Heart left ventricle (tissue), 16 donors: ENCODE measurements at regions not wholly inside any gene's neighbourhood (a gene's known extent, or its start where the extent isn't known, plus 50 kb on each side); places are given as distances from the start of the nearest gene placed in this dataset.

Source experiments
- ATAC-seq, 4 donors: fragments of 200-7000 bp; cut with Tn5 transposase; one replicate each; pipeline ENCODE4 v1.9.1; 2020 to 2022; ENCODE audit warnings: moderate library complexity in 4 of 4, mild to moderate bottlenecking in 3 of 4, moderate number of reproducible peaks in 1 of 4
- DNase-seq, 5 donors: peaks; one replicate each; pipeline ENCODE4 v3.0.0-alpha.2; 2020
- H3K27ac ChIP-seq, 12 donors: fragments of 200-600 bp; sonication (generic) in 4 of 12; one replicate each; pipeline versions ENCODE4 v1.5.0 to v1.8.0; 2016 to 2022; ENCODE audit warnings: mild to moderate bottlenecking in 2 of 12
- H3K27me3 ChIP-seq, 9 donors: fragments of 200-600 bp; sonication (generic) in 2 of 9; one replicate each; pipeline versions ENCODE4 v1.5.1 to v1.8.0; 2016 to 2022; ENCODE audit warnings: mild to moderate bottlenecking in 3 of 9
- H3K36me3 ChIP-seq, 9 donors: fragments of 200-600 bp; sonication (generic) in 2 of 9; one replicate each; pipeline versions ENCODE4 v1.5.0 to v1.8.0; 2018 to 2022; ENCODE audit warnings: mild to moderate bottlenecking in 2 of 9
- H3K4me1 ChIP-seq, 12 donors: fragments of 200-600 bp; sonication (generic) in 4 of 12; one replicate each; pipeline versions ENCODE4 v1.5.0 to v1.8.0; 2016 to 2022; ENCODE audit warnings: mild to moderate bottlenecking in 3 of 12
- H3K4me3 ChIP-seq, 12 donors: fragments of 200-600 bp; sonication (generic) in 4 of 12; one replicate each; pipeline versions ENCODE4 v1.5.0 to v1.8.0; 2017 to 2022; ENCODE audit warnings: mild to moderate bottlenecking in 9 of 12, moderate library complexity in 4 of 12
- H3K9me3 ChIP-seq, 12 donors: fragments of 200-600 bp; sonication (generic) in 4 of 12; one replicate each; pipeline versions ENCODE4 v1.5.0 to v1.8.0; 2016 to 2022; ENCODE audit warnings: mild to moderate bottlenecking in 1 of 12
- POLR2A ChIP-seq, 2 donors: fragments of 450-650 bp; IDR thresholded peaks; one replicate each; pipeline ENCODE4 v1.6.1; 2017; ENCODE audit warnings: antibody characterized with exemption in 2 of 2, mild to moderate bottlenecking in 2 of 2, moderate library complexity in 2 of 2
- WGBS, 4 donors: extraction: QIAGEN DNeasy Blood & Tissue Kit in 2 of 4; methylation state at CpG; one replicate each; pipeline versions ENCODE4 v1.1.5 to v1.1.7; 2013 to 2018; 5-methylcytosine and 5-hydroxymethylcytosine counted together
- intact Hi-C, 10 donors: fragments of 100-400 bp; cut with DNase I; formaldehyde crosslinking; loops; one replicate each; pipeline versions ENCODE4 v1.11.1 to v1.14.2; 2022
- TF ChIP-seq, protein P1 (sequence below), 12 donors: fragments of 200-600 bp; sonication (generic) in 4 of 12; IDR thresholded peaks; one replicate each; pipeline versions ENCODE4 v1.5.0 to v1.8.0; 2018 to 2022; ENCODE audit warnings: antibody characterized with exemption in 12 of 12, mild to moderate bottlenecking in 5 of 12
- donor health status: ischemic (EF 13 %, LVEDD 7.1; RV severe dilation, severe dysfunction).
- donor health status: healthy with polysubstance abuse.
- donor health status: DM: no; HTN: yes; CAD: no.
- donor health status: DM: no; HTN: no; CAD: no.
- donor health status: ischemic (EF 25% LVEDD 6.9; RV normal size, moderate dysfunction).
- donor health status: ischemic (EF 25% LVEDD 5.7; RV mildly dilated, moderate dysfunction).
- donor health status: healthy.
- donor health status: DM: yes; HTN: yes; CAD: no.
- donor health status: ischemic (EF 35%, LVEDD 5.7; RV mildly dilated, moderate dysfunction).
- donor health status: nonischemic (EF 11% LVEDD 7.7; RV severe dilation, severe dysfunction).
- donor health status: DM: yes; HTN: yes; CAD: no.
- donor health status: PGD.
- donor health status: ischemic (EF 29% LVEDD 5.4; RV normal size, mild dysfunction).
- donor health status: nonischemic (EF 23%, LVEDD 6.1; RV moderate dilation, normal function).

DNA sequence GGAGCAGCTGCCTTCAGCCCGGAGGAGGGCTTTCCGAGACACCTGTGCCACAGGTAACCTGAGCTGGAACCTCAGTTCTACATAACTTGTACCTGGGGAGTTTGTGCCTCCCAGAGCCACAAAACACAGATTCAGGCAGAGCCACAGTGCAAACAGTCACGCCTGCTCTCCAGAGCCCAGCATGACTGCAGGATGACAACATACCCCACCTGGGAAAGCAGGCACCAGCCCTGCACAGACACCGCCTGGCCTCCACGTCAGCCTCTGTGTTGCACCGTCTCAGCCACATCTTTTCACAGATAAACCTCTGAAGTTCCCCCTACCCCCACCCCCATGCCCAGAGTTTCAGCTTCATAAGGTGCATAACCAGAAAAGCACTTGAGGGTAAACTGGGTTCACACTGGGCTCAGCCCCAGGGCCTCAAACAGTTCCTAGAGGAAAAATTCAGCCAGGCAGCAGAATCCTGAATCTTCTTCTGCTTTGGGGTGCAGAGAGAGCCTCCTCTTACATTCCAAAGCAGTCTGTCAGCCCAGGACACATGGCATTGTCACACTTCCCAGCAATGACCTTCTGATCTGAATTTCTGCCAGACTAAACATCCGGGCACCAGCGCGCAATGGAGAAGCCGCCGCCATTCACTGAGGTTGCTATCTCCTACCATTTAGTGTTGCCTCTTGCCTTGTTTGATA lies 229.5 kb downstream of the TOMM20 start:
- Histone ChIP-seq H3K27me3 (no peaks in the 10 kb centered on the region), H3K4me3 (peak overlapping the region in 1 of 12 donors; percentile 20), H3K36me3 (no peaks in the 10 kb centered on the region), H3K27ac (peak overlapping the region; percentile 67 to 92 (median 83)), H3K9me3 (no peaks in the 10 kb centered on the region), H3K4me1 (peaks cover 3 to 45% (median 32%) of the 10 kb centered on the region in 12 donors)
- WGBS, 4 donors = 34 to 54% (median 40%) methylated on average over 11 of the region's 11 CpGs
- ATAC-seq = peak; percentile 57 to 79 (median 78)
- peak in 4 of 5 donors; percentile 57 to 76 (median 63) for DNase-seq
- intact Hi-C loops = loop anchor here in 2 of 10 donors (1.0 to 10.0 kb wide), 3 partner anchors 30 to 404 kb away; no protein-coding TSS in a partner anchor
- TF ChIP-seq, protein P1, sequence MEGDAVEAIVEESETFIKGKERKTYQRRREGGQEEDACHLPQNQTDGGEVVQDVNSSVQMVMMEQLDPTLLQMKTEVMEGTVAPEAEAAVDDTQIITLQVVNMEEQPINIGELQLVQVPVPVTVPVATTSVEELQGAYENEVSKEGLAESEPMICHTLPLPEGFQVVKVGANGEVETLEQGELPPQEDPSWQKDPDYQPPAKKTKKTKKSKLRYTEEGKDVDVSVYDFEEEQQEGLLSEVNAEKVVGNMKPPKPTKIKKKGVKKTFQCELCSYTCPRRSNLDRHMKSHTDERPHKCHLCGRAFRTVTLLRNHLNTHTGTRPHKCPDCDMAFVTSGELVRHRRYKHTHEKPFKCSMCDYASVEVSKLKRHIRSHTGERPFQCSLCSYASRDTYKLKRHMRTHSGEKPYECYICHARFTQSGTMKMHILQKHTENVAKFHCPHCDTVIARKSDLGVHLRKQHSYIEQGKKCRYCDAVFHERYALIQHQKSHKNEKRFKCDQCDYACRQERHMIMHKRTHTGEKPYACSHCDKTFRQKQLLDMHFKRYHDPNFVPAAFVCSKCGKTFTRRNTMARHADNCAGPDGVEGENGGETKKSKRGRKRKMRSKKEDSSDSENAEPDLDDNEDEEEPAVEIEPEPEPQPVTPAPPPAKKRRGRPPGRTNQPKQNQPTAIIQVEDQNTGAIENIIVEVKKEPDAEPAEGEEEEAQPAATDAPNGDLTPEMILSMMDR (IDR thresholded peaks at IDR 0.05) = no peak
- TF ChIP-seq POLR2A (IDR thresholded peaks at IDR 0.05) = no peak

DNA sequence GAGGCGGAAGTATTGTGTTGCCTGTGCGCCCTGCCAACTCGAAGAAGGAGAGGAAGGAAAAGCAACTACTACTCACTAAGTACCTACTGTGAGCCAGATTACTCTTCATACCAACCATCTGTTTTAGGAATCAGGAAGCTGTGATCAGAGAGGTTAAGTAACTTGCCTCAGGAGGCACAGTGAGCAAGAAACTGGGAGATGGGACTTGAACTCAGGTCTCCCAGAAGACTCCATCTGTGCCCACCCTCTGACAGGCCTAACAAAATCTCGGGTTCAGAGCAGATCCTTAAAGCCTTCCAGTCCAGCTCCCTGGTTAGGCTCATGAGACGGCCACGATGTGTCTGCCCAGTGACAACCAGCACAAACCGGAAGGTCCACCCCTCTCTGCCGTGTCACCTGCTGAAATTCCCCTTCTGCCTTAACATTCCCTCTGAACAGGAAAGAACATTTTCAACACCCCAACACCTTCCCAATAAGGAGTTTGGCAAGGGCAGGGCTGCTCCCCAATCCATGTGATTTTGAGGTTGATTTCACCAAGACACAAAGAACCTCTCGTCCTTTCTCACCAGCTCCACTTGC lies 230.1 kb downstream of the TOMM20 start:
- peak in 1 of 4 donors; percentile 16 for ATAC-seq
- 74 to 88% (median 81%) methylated on average over 8 to 9 of the region's 9 CpGs for WGBS, 4 donors
- no peak for TF ChIP-seq POLR2A (IDR thresholded peaks at IDR 0.05)
- TF ChIP-seq, protein P1 (IDR thresholded peaks at IDR 0.05) = no peak
- Histone ChIP-seq H3K27me3 (no peaks in the 10 kb centered on the region), H3K4me3 (no peak overlapping the region), H3K9me3 (no peaks in the 10 kb centered on the region), H3K27ac (peak overlapping the region; percentile 67 to 92 (median 83)), H3K4me1 (peaks cover 3 to 51% (median 38%) of the 10 kb centered on the region in 12 donors), H3K36me3 (no peaks in the 10 kb centered on the region)
- no peak for DNase-seq
- intact Hi-C loops = loop anchor here in 2 of 10 donors (1.0 to 10.0 kb wide), 3 partner anchors 31 to 404 kb away; no protein-coding TSS in a partner anchor

DNA sequence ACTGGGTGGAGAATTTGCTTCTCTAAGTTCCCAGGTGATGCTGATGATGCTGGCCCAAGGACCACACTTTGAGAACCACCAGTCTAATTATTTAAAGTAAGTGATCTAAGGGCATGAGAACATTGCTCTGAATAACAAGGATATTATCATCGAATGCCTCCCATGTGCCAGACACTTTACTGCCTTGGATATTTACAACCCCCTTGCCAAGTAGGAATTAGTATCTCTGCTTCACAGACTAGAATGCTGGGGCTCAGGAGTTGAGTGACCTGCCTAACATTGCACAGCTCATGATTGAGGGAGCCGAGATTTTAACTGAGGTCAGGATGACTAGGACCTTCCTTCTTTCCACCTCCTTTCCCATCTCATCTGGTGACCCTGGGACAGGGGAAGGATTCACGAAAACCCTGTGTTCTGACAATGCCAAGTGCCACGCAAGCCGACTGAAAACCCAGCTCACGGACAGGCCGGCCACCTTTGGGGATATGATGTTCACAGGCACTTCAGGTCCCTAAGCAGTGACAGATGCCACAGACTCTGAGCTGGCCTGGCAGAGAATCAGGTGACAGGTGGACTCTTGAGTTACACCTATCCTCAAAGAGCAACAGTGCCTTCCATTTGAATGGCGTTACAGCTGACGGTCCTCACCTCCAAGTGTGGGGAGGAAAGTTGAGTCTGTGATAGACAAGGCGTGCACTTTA lies 230.7 kb downstream of the TOMM20 start:
- H3K9me3 ChIP-seq = no peaks in the 10 kb centered on the region
- ATAC-seq (peak; percentile 69 to 82 (median 76)), DNase-seq (no peak)
- TF ChIP-seq, protein P1 (IDR thresholded peaks at IDR 0.05) = no peak
- TF ChIP-seq POLR2A (IDR thresholded peaks at IDR 0.05) = no peak
- H3K27ac ChIP-seq = peak overlapping the region; percentile 2 to 92 (median 83)
- WGBS, 4 donors = 64 to 73% (median 71%) methylated on average over 10 of the region's 10 CpGs
- no peaks in the 10 kb centered on the region for H3K36me3 ChIP-seq
- intact Hi-C loops = loop anchor here in 2 of 10 donors (10.0 kb wide), 2 partner anchors 363 to 403 kb away; no protein-coding TSS in a partner anchor
- H3K27me3 ChIP-seq = no peaks in the 10 kb centered on the region
- no peak overlapping the region for H3K4me3 ChIP-seq
- H3K4me1 ChIP-seq = peaks cover 3 to 58% (median 40%) of the 10 kb centered on the region in 12 donors

DNA sequence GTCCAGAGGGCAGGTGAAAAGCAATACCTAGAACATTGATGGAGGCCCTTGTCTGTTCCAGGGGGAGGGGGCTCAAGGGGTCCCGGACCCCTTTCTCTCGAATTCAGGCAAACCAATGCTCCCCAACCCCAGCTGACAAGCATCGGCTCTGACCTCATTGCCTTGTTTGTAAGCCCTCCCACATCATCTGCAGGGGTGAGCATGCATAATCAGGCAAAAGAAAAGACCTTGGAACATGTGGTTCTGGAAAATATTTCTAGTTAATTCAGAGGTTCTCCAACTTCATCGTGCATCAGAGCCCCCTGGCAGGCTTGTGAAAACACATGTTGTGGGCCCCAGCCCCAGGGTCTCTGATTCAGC lies 231.3 kb downstream of the TOMM20 start:
- intact Hi-C loops = loop anchor here in 2 of 10 donors (10.0 kb wide), 2 partner anchors 363 to 403 kb away; no protein-coding TSS in a partner anchor
- peak overlapping the region in 11 of 12 donors; percentile 21 to 92 (median 80) for H3K27ac ChIP-seq
- WGBS, 4 donors = 56 to 75% (median 65%) methylated on average over 4 of the region's 4 CpGs
- DNase-seq (no peak), ATAC-seq (no peak)
- no peaks in the 10 kb centered on the region for H3K36me3 ChIP-seq
- no peaks in the 10 kb centered on the region for H3K27me3 ChIP-seq
- no peak overlapping the region for H3K4me3 ChIP-seq
- peaks cover 3 to 63% (median 40%) of the 10 kb centered on the region in 12 donors for H3K4me1 ChIP-seq
- TF ChIP-seq, protein P1 (IDR thresholded peaks at IDR 0.05) = no peak
- no peak for TF ChIP-seq POLR2A (IDR thresholded peaks at IDR 0.05)
- no peaks in the 10 kb centered on the region for H3K9me3 ChIP-seq
